Gastroesophageal sphincter (tissue), 4 donors: ENCODE measurements at regions not wholly inside any gene's neighbourhood (a gene's known extent, or its start where the extent isn't known, plus 50 kb on each side); places are given as distances from the start of the nearest gene placed in this dataset.
A peak's percentile ranks its signal among the peaks of the same experiment; 100 is the strongest.

ENCODE experiments used
- ATAC-seq: fragments of 150-250 bp; one replicate; pipeline ENCODE4 v1.9.1; 2016; ENCODE audit warnings: mild to moderate bottlenecking, moderate library complexity
- H3K27ac ChIP-seq, 4 donors: fragments of 200-600 bp; sonication (generic) in 3 of 4; 1 replicate in 3 of 4; 2 replicates in 1 of 4; pipeline ENCODE4 v1.5.1; 2016 to 2019
- H3K27me3 ChIP-seq: fragments of 200-600 bp; sonication (generic); one replicate; pipeline ENCODE4 v1.5.1; 2019
- H3K36me3 ChIP-seq, 2 donors: fragments of 200-600 bp; sonication (generic); one replicate each; pipeline ENCODE4 v1.5.1; 2019; ENCODE audit warnings: control low read depth in 1 of 2
- H3K4me1 ChIP-seq, 3 donors: fragments of 200-600 bp; sonication (generic); 1 replicate in 2 of 3; 2 replicates in 1 of 3; pipeline ENCODE4 v1.5.1; 2016 to 2019; ENCODE audit warnings: control low read depth in 2 of 3
- H3K4me3 ChIP-seq, 2 donors: fragments of 200-600 bp; sonication (generic); one replicate each; pipeline ENCODE4 v1.5.1; 2019; ENCODE audit warnings: mild to moderate bottlenecking in 1 of 2, moderate library complexity in 1 of 2
- H3K9me3 ChIP-seq, 3 donors: fragments of 200-600 bp; sonication (generic); one replicate each; pipeline ENCODE4 v1.5.1; 2017 to 2019; ENCODE audit warnings: control low read depth in 2 of 3
- CTCF ChIP-seq, 4 experiments: fragments of 200-600 bp in 2 of 4; fragments of 450-650 bp in 2 of 4; sonication (generic) in 1 of 4; IDR thresholded peaks; one replicate each; pipeline ENCODE4 v1.5.1; 2017 to 2019; ENCODE audit warnings: antibody characterized with exemption in 4 of 4, mild to moderate bottlenecking in 2 of 4, moderate library complexity in 2 of 4
- EP300 ChIP-seq: sonication (generic); formaldehyde crosslinking; IDR thresholded peaks from one replicate; pipeline ENCODE4 v1.6.1; 2017; ENCODE audit warnings: antibody characterized with exemption, mild to moderate bottlenecking
- POLR2A ChIP-seq, 2 donors: fragments of 450-650 bp; IDR thresholded peaks; one replicate each; pipeline ENCODE4 v1.6.1; 2017; ENCODE audit warnings: antibody characterized with exemption in 2 of 2, mild to moderate bottlenecking in 2 of 2, moderate library complexity in 1 of 2
- POLR2AphosphoS5 ChIP-seq: sonication (generic); formaldehyde crosslinking; IDR thresholded peaks from one replicate; pipeline ENCODE4 v1.6.1; 2017; ENCODE audit warnings: antibody characterized with exemption
- WGBS, 2 donors: methylation state at CpG; one replicate each; pipeline ENCODE4 v1.1.5; 2018; ENCODE audit warnings: low coverage in 1 of 2; 5-methylcytosine and 5-hydroxymethylcytosine counted together

DNA sequence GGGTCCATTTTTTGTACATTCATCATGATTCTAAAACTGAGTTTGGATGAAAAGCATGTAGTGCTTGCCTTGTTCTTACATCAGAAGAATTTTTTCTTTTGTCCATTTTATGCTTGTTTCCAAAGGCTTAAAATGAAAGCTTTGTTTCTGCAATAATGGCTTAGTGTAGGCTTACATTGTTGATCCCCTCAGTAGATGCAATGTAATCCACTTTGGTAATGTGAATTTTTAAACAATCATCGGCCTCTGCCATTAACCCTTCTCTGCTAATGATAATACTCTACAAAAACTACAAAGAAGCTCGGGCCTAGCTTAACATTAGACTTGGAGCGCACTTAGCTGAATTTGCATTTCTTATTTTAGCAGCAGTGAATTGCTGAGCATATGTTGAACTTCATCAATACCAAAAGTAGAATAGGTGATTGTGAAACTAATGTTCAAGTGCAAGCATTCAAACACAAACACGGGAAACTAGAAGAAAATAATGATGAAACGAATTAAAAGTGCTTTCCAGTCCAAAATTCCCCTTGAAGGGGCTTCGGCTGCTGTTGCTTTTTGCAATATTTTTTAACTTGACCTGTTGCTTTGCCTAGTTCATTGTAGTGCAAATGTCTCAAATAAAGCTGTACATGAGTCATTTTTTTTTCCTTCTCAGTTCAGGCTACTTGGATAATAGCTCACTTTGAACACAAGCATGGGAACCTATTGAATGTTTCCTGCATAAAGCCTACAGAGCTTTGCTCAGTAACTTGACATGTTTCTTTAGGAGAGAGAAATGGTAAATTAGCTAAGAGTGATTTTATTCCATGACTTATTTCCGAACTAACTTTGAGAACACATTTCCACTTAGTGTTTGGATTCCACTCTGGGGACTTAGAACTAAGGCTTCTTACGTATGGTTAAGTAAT, 66.5 kb downstream of the SLIT2 start:
- WGBS, 2 donors: 37 to 51% methylated on average over 6 to 8 of the region's 8 CpGs
- Histone ChIP-seq H3K27me3 (no peaks in the 10 kb centered on the region), H3K36me3 (no peaks in the 10 kb centered on the region), H3K4me1 (peaks cover 0 to 57% (median 11%) of the 10 kb centered on the region in 3 donors), H3K27ac (peak overlapping the region in 3 of 4 donors; percentile 8 to 31 (median 9)), H3K9me3 (no peaks in the 10 kb centered on the region), H3K4me3 (peak overlapping the region in 1 of 2 donors; percentile 17)
- TF ChIP-seq POLR2A (IDR thresholded peaks at IDR 0.05) (no peak), POLR2AphosphoS5 (no peak), EP300 (no peak), CTCF (IDR thresholded peaks at IDR 0.05) (no peak)
- ATAC-seq: no peak

DNA sequence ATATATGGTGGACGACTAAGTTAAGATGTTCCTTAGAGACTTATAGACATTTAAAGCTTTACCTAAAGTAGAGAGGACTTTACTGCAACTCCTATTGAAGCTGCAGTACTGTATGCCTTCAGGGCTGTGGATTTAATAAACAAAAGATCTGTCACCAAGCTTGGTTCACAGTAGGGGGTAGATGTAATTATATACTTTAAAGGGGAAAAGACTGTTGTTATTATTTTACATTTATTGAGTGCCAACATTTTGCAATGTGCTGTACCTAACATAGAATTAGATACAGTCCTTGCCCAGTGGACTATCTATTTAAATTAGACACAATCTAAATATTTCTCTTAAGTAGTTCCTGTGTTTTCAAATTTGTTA, 67.2 kb downstream of the SLIT2 start:
- no peak for TF ChIP-seq POLR2A (IDR thresholded peaks at IDR 0.05)
- no peak for TF ChIP-seq EP300
- no peak for TF ChIP-seq POLR2AphosphoS5
- TF ChIP-seq CTCF (IDR thresholded peaks at IDR 0.05): no peak
- Histone ChIP-seq H3K36me3 (no peaks in the 10 kb centered on the region), H3K4me3 (no peak overlapping the region), H3K27me3 (no peaks in the 10 kb centered on the region), H3K27ac (no peak overlapping the region), H3K4me1 (peaks cover 0 to 54% (median 11%) of the 10 kb centered on the region in 3 donors), H3K9me3 (no peaks in the 10 kb centered on the region)
- 50 to 67% methylated on average over 1 of the region's 1 CpG for whole genome bisulfite sequencing, 2 donors
- no peak for ATAC-seq

- Histone ChIP-seq H3K27me3 (no peaks in the 10 kb centered on the region), H3K36me3 (no peaks in the 10 kb centered on the region), H3K4me3 (no peak overlapping the region), H3K27ac (no peak overlapping the region), H3K4me1 (peaks cover 0 to 52% (median 11%) of the 10 kb centered on the region in 3 donors), H3K9me3 (no peaks in the 10 kb centered on the region)
- WGBS, 2 donors: 61 to 62% methylated on average over 6 of the region's 6 CpGs
- no peak for TF ChIP-seq CTCF (IDR thresholded peaks at IDR 0.05)
- TF ChIP-seq POLR2A (IDR thresholded peaks at IDR 0.05): no peak
- no peak for TF ChIP-seq POLR2AphosphoS5
- no peak for TF ChIP-seq EP300
- no peak for ATAC-seq
Measured at GRCh38 chr4:20319825-20320612, 68.3 kb downstream of the SLIT2 start.

DNA sequence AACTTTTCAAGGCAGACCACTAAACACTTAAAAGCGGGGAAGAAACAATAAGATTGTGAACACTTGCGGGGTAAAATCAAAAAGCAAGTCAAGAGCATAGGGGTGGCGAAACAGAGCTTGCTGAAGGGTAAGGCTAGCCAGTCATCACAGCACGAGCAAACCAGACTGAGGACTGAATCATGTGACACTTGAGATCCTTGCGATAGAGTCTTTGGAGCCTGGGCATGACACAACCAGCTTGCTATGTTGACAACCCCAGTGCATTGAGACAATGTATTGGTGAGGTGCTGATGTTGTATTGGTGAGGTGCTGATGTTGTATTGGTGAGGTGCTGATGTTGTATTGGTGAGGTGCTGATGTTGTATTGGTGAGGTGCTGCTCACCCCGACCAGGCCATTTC, 72.3 kb downstream of the SLIT2 start:
- Histone ChIP-seq H3K4me3 (no peak overlapping the region), H3K27ac (no peak overlapping the region), H3K4me1 (peaks cover under 1 to 46% (median 3%) of the 10 kb centered on the region in 3 donors), H3K27me3 (no peaks in the 10 kb centered on the region), H3K36me3 (no peaks in the 10 kb centered on the region), H3K9me3 (no peaks in the 10 kb centered on the region)
- ATAC-seq: no peak
- TF ChIP-seq CTCF (IDR thresholded peaks at IDR 0.05) (no peak), POLR2AphosphoS5 (no peak), EP300 (no peak), POLR2A (IDR thresholded peaks at IDR 0.05) (no peak)
- 93 to 97% methylated on average over 5 to 6 of the region's 6 CpGs for WGBS, 2 donors
